Parathyroid adenoma (tissue), 2 donors: ENCODE measurements at regions not wholly inside any gene's neighbourhood (a gene's known extent, or its start where the extent isn't known, plus 50 kb on each side); places are given as distances from the start of the nearest gene placed in this dataset.

Experiments used
- H2AFZ ChIP-seq: fragments of 300-600 bp; sonication (generic); one replicate; pipeline ENCODE4 v1.7.0; 2017; ENCODE audit warnings: antibody characterized with exemption, mild to moderate bottlenecking
- H3K27ac ChIP-seq: fragments of 300-600 bp; sonication (generic); one replicate; pipeline ENCODE4 v1.7.0; 2017
- H3K27me3 ChIP-seq: fragments of 300-600 bp; sonication (generic); one replicate; pipeline ENCODE4 v1.7.0; 2017; ENCODE audit warnings: low read length; ENCODE audit not compliant: control insufficient read depth, insufficient read depth
- H3K36me3 ChIP-seq: fragments of 300-600 bp; sonication (generic); one replicate; pipeline ENCODE4 v1.7.0; 2017; ENCODE audit warnings: low read length; ENCODE audit not compliant: control insufficient read depth, insufficient read depth
- H3K4me1 ChIP-seq: fragments of 300-600 bp; sonication (generic); one replicate; pipeline ENCODE4 v1.7.0; 2017; ENCODE audit warnings: control low read depth
- H3K4me2 ChIP-seq: fragments of 300-600 bp; sonication (generic); one replicate; pipeline ENCODE4 v1.7.0; 2017; ENCODE audit warnings: low read length
- H3K4me3 ChIP-seq: fragments of 300-600 bp; sonication (generic); one replicate; pipeline ENCODE4 v1.7.0; 2017; ENCODE audit warnings: low read depth, low read length
- H3K79me2 ChIP-seq: fragments of 300-600 bp; sonication (generic); one replicate; pipeline ENCODE4 v1.7.0; 2017; ENCODE audit warnings: control low read depth
- H3K9ac ChIP-seq: fragments of 300-600 bp; sonication (generic); one replicate; pipeline ENCODE4 v1.7.0; 2017; ENCODE audit warnings: mild to moderate bottlenecking
- H3K9me3 ChIP-seq: fragments of 300-600 bp; sonication (generic); one replicate; pipeline ENCODE4 v1.7.0; 2017; ENCODE audit warnings: low read length; ENCODE audit not compliant: control insufficient read depth
- TF ChIP-seq, protein P1 (sequence below): fragments of 300-600 bp; sonication (generic); IDR thresholded peaks from one replicate; pipeline ENCODE4 v1.7.0; 2017; ENCODE audit warnings: antibody characterized with exemption, mild to moderate bottlenecking
- donor health status: primary hyperparathyroidism.

DNA sequence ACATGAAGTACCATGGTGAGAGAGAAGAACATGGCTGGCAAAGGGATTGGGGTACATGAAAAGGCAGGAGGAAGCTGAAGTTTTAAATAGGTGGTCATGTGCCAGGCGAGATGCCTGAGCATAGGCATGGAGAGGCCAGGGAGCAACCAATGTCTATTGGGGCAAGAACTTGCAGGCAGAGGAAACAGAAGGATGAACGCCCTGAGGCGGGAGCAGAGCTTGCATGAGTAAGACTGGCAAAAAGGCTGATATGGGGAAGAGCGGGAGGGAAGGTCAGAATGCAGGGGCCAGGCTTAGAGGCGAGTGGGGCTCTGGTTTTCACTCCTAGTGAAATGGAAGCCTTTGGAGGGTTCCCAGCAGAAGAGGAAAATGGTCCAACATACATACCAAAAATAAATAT lies 52.5 kb upstream of the VSTM5 start:
- H3K9me3 ChIP-seq, result no peaks in the 10 kb centered on the region
- H3K4me3 ChIP-seq, result no peak overlapping the region
- H3K4me1 ChIP-seq, result no peaks in the 10 kb centered on the region
- no peaks in the 10 kb centered on the region for H3K36me3 ChIP-seq
- no peak overlapping the region for H3K4me2 ChIP-seq
- no peaks in the 10 kb centered on the region for H3K79me2 ChIP-seq
- H3K27ac ChIP-seq, result no peak overlapping the region
- no peaks in the 10 kb centered on the region for H3K27me3 ChIP-seq
- no peak overlapping the region for H3K9ac ChIP-seq
- TF ChIP-seq, protein P1, sequence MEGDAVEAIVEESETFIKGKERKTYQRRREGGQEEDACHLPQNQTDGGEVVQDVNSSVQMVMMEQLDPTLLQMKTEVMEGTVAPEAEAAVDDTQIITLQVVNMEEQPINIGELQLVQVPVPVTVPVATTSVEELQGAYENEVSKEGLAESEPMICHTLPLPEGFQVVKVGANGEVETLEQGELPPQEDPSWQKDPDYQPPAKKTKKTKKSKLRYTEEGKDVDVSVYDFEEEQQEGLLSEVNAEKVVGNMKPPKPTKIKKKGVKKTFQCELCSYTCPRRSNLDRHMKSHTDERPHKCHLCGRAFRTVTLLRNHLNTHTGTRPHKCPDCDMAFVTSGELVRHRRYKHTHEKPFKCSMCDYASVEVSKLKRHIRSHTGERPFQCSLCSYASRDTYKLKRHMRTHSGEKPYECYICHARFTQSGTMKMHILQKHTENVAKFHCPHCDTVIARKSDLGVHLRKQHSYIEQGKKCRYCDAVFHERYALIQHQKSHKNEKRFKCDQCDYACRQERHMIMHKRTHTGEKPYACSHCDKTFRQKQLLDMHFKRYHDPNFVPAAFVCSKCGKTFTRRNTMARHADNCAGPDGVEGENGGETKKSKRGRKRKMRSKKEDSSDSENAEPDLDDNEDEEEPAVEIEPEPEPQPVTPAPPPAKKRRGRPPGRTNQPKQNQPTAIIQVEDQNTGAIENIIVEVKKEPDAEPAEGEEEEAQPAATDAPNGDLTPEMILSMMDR, result no peak
- H2AFZ ChIP-seq, result no peak overlapping the region

- Histone ChIP-seq H3K27me3 (no peaks in the 10 kb centered on the region), H3K4me1 (no peaks in the 10 kb centered on the region), H3K4me2 (no peak overlapping the region), H3K9me3 (no peaks in the 10 kb centered on the region), H3K9ac (no peak overlapping the region), H3K4me3 (no peak overlapping the region), H3K79me2 (no peaks in the 10 kb centered on the region), H2AFZ (no peak overlapping the region), H3K27ac (no peak overlapping the region), H3K36me3 (no peaks in the 10 kb centered on the region)
- TF ChIP-seq, protein P1, result no peak
Observed at GRCh38 chr11:93903989-93904388, 53.6 kb upstream of the VSTM5 start.

DNA sequence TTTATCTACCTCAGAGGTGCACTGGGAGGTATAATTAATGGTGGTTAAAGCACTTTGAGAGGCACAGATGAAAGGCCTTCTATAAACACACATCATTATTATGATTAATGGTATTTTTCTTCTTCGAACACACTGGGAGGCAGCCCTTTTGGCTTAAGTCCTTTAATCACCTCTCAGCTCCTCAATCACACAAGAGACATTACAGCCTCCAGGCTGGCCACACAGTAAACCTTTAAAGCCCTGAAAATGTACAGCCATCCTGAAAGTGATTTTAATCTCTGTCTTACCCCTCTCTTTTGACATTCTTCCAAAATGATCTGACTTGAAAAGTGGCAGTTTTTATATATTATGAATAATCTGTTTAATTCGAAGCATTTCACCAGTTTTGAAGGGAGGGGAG lies 54.3 kb upstream of the VSTM5 start:
- H3K27me3 ChIP-seq, result no peaks in the 10 kb centered on the region
- no peaks in the 10 kb centered on the region for H3K79me2 ChIP-seq
- TF ChIP-seq, protein P1, result no peak
- H3K4me3 ChIP-seq, result no peak overlapping the region
- H3K4me2 ChIP-seq, result no peak overlapping the region
- H3K9me3 ChIP-seq, result no peaks in the 10 kb centered on the region
- H3K36me3 ChIP-seq, result no peaks in the 10 kb centered on the region
- no peak overlapping the region for H3K27ac ChIP-seq
- no peak overlapping the region for H2AFZ ChIP-seq
- no peaks in the 10 kb centered on the region for H3K4me1 ChIP-seq
- H3K9ac ChIP-seq, result no peak overlapping the region

GRCh38 chr11:93905384-93905783 lies 55.0 kb upstream of the VSTM5 start:
- Histone ChIP-seq H3K4me2 (no peak overlapping the region), H3K4me3 (no peak overlapping the region), H2AFZ (no peak overlapping the region), H3K79me2 (no peaks in the 10 kb centered on the region), H3K9me3 (no peaks in the 10 kb centered on the region), H3K27me3 (no peaks in the 10 kb centered on the region), H3K9ac (no peak overlapping the region), H3K27ac (no peak overlapping the region), H3K36me3 (no peaks in the 10 kb centered on the region), H3K4me1 (no peaks in the 10 kb centered on the region)
- TF ChIP-seq, protein P1, result no peak

- H3K4me1 ChIP-seq, result no peaks in the 10 kb centered on the region
- H3K9ac ChIP-seq, result no peak overlapping the region
- TF ChIP-seq, protein P1, result no peak
- no peaks in the 10 kb centered on the region for H3K9me3 ChIP-seq
- H3K79me2 ChIP-seq, result no peaks in the 10 kb centered on the region
- no peak overlapping the region for H2AFZ ChIP-seq
- no peaks in the 10 kb centered on the region for H3K36me3 ChIP-seq
- H3K27ac ChIP-seq, result no peak overlapping the region
- H3K27me3 ChIP-seq, result no peaks in the 10 kb centered on the region
- no peak overlapping the region for H3K4me3 ChIP-seq
- no peak overlapping the region for H3K4me2 ChIP-seq
Observed at GRCh38 chr11:93906486-93906885, 56.1 kb upstream of the VSTM5 start.
